HG02759 (cell line): ENCODE measurements at regions not wholly inside any gene's neighbourhood (a gene's known extent, or its start where the extent isn't known, plus 50 kb on each side); places are given as distances from the start of the nearest gene placed in this dataset.
"Not testable (repeated sequence)": the region's sequence is repeated elsewhere in the genome, so short reads cannot be mapped to it uniquely, and the experiment has no call there.

Experiments used
- ATAC-seq: cut with Tn5 transposase; IDR thresholded peaks from one replicate; pipeline ENCODE4 v1.9.1; 2021; ENCODE audit warnings: mild to moderate bottlenecking, moderate library complexity; ENCODE audit not compliant: unreplicated experiment

GRCh38 chr15:19944261-19944888 lies 597.2 kb downstream of the GOLGA6L6 start:
- ATAC-seq = no peak

GRCh38 chr15:19943515-19943914 lies 598.1 kb downstream of the GOLGA6L6 start:
- ATAC-seq = no peak

DNA sequence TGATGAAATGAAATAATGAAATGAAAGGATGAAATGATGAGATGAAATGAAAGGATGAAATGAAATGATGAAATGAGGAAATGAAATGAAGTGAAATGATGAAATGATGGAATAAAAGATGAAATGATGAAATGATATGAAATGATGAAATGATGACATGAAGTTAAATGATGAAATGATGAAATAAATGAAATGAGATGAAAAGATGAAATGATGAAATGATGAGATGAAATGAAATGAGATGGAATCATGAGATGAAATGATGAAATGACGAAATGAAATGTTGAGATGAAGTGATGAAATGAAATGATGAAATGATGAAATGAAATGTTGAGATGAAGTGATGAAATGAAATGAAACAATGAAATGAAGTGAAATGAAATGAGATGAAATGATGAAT lies 638.3 kb downstream of the GOLGA6L6 start:
- not testable (repeated sequence) for ATAC-seq

GRCh38 chr15:19902388-19902787 lies 639.2 kb downstream of the GOLGA6L6 start:
- ATAC-seq = not testable (repeated sequence)

DNA sequence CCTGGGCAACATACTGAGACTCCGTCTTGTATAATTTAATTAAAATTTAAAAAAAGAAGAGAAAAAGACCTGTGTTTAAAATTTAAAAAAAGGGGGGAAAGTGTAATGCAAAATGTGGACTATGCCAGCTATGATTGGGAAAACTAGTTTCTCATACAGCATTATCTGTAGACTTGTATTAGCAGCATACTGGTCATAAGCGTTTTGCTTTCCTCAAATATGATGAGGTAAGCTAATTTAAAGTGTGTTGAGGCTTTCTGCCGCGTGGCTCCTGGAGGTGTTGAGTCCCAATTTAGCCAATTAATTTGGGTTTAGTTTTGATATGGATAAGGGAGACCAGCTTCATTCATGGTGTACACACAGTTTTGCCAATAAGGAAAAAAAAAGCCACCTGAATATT lies 640.2 kb downstream of the GOLGA6L6 start:
- not testable (repeated sequence) for ATAC-seq

DNA sequence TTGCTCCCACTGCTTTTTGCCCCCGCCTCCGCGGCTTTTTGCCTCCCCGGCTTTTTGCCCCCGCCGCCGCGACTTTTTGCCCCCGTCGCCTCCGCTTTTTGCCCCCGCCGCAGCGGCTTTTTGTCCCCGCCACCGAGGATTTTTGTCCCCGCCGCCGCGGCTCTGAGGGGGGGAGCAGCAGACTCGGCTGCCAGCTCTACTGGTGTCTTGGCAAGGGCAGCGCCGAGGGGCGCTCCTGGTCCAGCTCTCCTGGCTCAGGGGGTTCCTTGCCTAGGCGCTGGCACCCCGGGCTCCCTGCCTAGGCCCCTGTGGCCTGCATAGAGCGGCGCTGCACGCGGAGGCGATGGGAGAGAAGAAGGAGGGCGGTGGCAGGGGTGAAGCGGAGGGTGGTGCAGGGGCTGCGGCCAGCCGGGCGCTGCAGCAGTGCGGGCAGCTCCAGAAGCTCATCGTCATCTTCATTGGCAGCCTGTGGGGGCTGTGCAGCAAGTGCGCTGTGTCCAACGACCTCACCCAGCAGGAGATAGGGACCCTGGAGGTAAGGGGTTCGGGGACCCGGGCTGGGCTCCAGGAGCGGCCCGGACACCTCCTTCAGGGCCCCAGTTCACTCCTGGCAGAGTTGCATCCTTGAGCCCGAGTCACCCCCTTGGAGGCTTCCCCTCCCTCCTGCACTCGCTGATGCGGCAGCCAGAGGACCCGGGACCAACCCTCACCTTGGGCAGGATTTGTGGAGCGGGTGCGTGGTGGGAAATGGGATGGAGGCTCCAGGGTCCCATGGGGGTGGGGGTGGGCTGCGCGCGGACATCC lies 642.4 kb downstream of the GOLGA6L6 start:
- ATAC-seq = no peak

GRCh38 chr15:19888811-19889210 lies 652.8 kb downstream of the GOLGA6L6 start:
- not testable (repeated sequence) for ATAC-seq

- not testable (repeated sequence) for ATAC-seq
These were observed 697.5 kb downstream of the GOLGA6L6 start for GRCh38 chr15:19844061-19844460.
